GM23338 (cell line): ENCODE measurements at regions not wholly inside any gene's neighbourhood (a gene's known extent, or its start where the extent isn't known, plus 50 kb on each side); places are given as distances from the start of the nearest gene placed in this dataset.

ENCODE experiments used
- ATAC-seq: fragments of 200-7000 bp; cut with Tn5 transposase; 3 replicates; pipeline ENCODE4 v1.9.1; 2020
- DNase-seq: peaks from one replicate; pipeline ENCODE4 v3.0.0-alpha.2; 2015; ENCODE audit warnings: low spot score
- H2AFZ ChIP-seq: fragments of 200-600 bp; sonication (generic); 2 replicates; pipeline ENCODE4 v1.8.0; 2016; ENCODE audit warnings: antibody characterized with exemption, mild to moderate bottlenecking, moderate library complexity
- H3F3A ChIP-seq: fragments of 200-600 bp; sonication (generic); replicated peaks from 2 replicates; pipeline ENCODE4 v1.8.0; 2017; ENCODE audit warnings: antibody characterized with exemption, mixed run types, low read depth
- H3K27ac ChIP-seq: fragments of 200-600 bp; sonication (generic); 2 replicates; pipeline ENCODE4 v1.6.1; 2016; ENCODE audit warnings: low read depth
- H3K27me3 ChIP-seq: fragments of 200-600 bp; sonication (generic); 2 replicates; pipeline ENCODE4 v1.8.0; 2016; ENCODE audit warnings: mild to moderate bottlenecking, mixed run types, moderate library complexity; ENCODE audit not compliant: insufficient read depth
- H3K36me3 ChIP-seq: fragments of 200-600 bp; sonication (generic); 2 replicates; pipeline ENCODE4 v1.8.0; 2016; ENCODE audit warnings: mild to moderate bottlenecking; ENCODE audit not compliant: insufficient read depth
- H3K4me1 ChIP-seq: fragments of 200-600 bp; sonication (generic); 2 replicates; pipeline ENCODE4 v1.8.0; 2016; ENCODE audit warnings: mild to moderate bottlenecking, moderate library complexity; ENCODE audit not compliant: insufficient read depth
- H3K4me2 ChIP-seq: fragments of 200-600 bp; sonication (generic); 2 replicates; pipeline ENCODE4 v1.7.1; 2017; ENCODE audit warnings: mixed run types
- H3K4me3 ChIP-seq: fragments of 200-600 bp; sonication (generic); 2 replicates; pipeline ENCODE4 v1.6.1; 2016; ENCODE audit warnings: mixed run types
- H3K79me2 ChIP-seq: fragments of 200-600 bp; sonication (generic); replicated peaks from 2 replicates; pipeline ENCODE4 v1.8.0; 2017; ENCODE audit warnings: mild to moderate bottlenecking; ENCODE audit not compliant: insufficient read depth
- H3K9me2 ChIP-seq: fragments of 200-600 bp; sonication (generic); 2 replicates; pipeline ENCODE4 v1.8.0; 2017; ENCODE audit not compliant: insufficient read depth
- H4K20me1 ChIP-seq: fragments of 200-600 bp; sonication (generic); replicated peaks from 2 replicates; pipeline ENCODE4 v1.8.0; 2017; ENCODE audit warnings: mild to moderate bottlenecking; ENCODE audit not compliant: insufficient read depth
- H3K27ac Mint-ChIP-seq: 2 replicates; pipeline ENCODE4 v1.8.0; 2020; ENCODE audit warnings: inconsistent platforms, mild to moderate bottlenecking, moderate library complexity, mixed read lengths
- H3K27me3 Mint-ChIP-seq: 3 replicates; pipeline ENCODE4 v1.8.0; 2022; ENCODE audit warnings: low read depth, mild to moderate bottlenecking, moderate library complexity, mixed read lengths, inconsistent platforms; ENCODE audit not compliant: insufficient read depth, poor library complexity
- H3K36me3 Mint-ChIP-seq: 3 replicates; pipeline ENCODE4 v1.8.0; 2021; ENCODE audit warnings: low read depth, mild to moderate bottlenecking, inconsistent platforms, moderate library complexity, mixed read lengths
- H3K4me1 Mint-ChIP-seq: 3 replicates; pipeline ENCODE4 v1.8.0; 2020; ENCODE audit warnings: mild to moderate bottlenecking, inconsistent platforms, mixed read lengths
- H3K4me3 Mint-ChIP-seq: 3 replicates; pipeline ENCODE4 v1.8.0; 2021; ENCODE audit warnings: moderate library complexity, mild to moderate bottlenecking, inconsistent platforms, mixed read lengths
- H3K9me3 Mint-ChIP-seq: 3 replicates; pipeline ENCODE4 v1.8.0; 2020; ENCODE audit warnings: moderate library complexity, mild to moderate bottlenecking, inconsistent platforms, mixed read lengths
- ETS1 ChIP-seq: IDR thresholded peaks from 2 replicates; pipeline ENCODE4 v1.6.1; 2016; ENCODE audit warnings: antibody characterized with exemption
- EZH2phosphoT487 ChIP-seq: fragments of 200-600 bp; sonication (generic); IDR thresholded peaks from one replicate; pipeline ENCODE4 v1.8.1; 2018; ENCODE audit warnings: antibody characterized with exemption; ENCODE audit not compliant: unreplicated experiment
- JUNB ChIP-seq: IDR thresholded peaks from one replicate; pipeline ENCODE4 v1.6.1; 2016; ENCODE audit warnings: antibody characterized with exemption; ENCODE audit not compliant: unreplicated experiment
- NANOG ChIP-seq: IDR thresholded peaks from 2 replicates; pipeline ENCODE4 v1.6.1; 2016; ENCODE audit warnings: antibody characterized with exemption, borderline replicate concordance
- POLR2AphosphoS5 ChIP-seq: IDR thresholded peaks from 2 replicates; pipeline ENCODE4 v1.6.1; 2016; ENCODE audit warnings: antibody characterized with exemption, low read depth
- ZNF114 ChIP-seq: fragments of 250-450 bp; sonication (Bioruptor Pico); IDR thresholded peaks from 2 replicates; pipeline ENCODE4 v1.5.0; 2020; ENCODE audit warnings: mild to moderate bottlenecking, moderate library complexity
- ZNF331 ChIP-seq: fragments of 250-450 bp; sonication (Bioruptor Pico); IDR thresholded peaks from 2 replicates; pipeline ENCODE4 v1.5.0; 2020; ENCODE audit warnings: low read depth, mild to moderate bottlenecking, moderate library complexity
- TF ChIP-seq, protein P1 (sequence below), 2 experiments: fragments of 200-600 bp in 1 of 2; sonication (generic) in 1 of 2; conservative IDR thresholded peaks; 2 replicates each; pipeline versions ENCODE4 v1.5.1 to v1.6.1; 2016 to 2017; ENCODE audit warnings: antibody characterized with exemption in 2 of 2, low read depth in 2 of 2, mild to moderate bottlenecking in 2 of 2, moderate library complexity in 1 of 2
- TF ChIP-seq, protein P2 (sequence below): IDR thresholded peaks from one replicate; pipeline ENCODE4 v1.6.1; 2018; ENCODE audit warnings: antibody characterized with exemption; ENCODE audit not compliant: unreplicated experiment
- TF ChIP-seq, protein P3 (sequence below): fragments of 250-450 bp; sonication (Bioruptor Pico); IDR thresholded peaks from 2 replicates; pipeline ENCODE4 v1.5.0; 2020; ENCODE audit warnings: mild to moderate bottlenecking, moderate library complexity

DNA sequence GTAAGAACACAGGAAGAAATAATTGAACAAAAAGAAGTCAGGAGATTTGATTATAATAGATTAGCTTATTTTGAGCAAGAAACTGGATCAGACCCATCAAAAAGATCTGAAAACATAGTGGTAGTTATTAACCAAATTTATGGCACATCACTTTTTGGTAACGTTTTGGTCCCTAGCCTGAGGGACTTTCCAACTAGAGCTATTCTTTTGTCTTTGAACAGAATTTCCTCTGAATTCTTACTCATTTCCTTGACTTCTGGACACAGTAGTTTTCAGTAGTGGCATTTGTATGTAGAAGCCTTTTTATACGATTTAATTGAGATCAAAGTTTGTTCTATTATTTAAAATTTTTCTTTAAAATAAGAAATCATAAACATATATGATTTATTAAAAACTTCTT, 96.5 kb upstream of the PDGFD start (continued):
- TF ChIP-seq EZH2phosphoT487 (no peak), ZNF331 (CRISPR knock-in tag) (no peak), ETS1 (no peak), NANOG (no peak)
- TF ChIP-seq, protein P1, sequence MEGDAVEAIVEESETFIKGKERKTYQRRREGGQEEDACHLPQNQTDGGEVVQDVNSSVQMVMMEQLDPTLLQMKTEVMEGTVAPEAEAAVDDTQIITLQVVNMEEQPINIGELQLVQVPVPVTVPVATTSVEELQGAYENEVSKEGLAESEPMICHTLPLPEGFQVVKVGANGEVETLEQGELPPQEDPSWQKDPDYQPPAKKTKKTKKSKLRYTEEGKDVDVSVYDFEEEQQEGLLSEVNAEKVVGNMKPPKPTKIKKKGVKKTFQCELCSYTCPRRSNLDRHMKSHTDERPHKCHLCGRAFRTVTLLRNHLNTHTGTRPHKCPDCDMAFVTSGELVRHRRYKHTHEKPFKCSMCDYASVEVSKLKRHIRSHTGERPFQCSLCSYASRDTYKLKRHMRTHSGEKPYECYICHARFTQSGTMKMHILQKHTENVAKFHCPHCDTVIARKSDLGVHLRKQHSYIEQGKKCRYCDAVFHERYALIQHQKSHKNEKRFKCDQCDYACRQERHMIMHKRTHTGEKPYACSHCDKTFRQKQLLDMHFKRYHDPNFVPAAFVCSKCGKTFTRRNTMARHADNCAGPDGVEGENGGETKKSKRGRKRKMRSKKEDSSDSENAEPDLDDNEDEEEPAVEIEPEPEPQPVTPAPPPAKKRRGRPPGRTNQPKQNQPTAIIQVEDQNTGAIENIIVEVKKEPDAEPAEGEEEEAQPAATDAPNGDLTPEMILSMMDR (conservative IDR thresholded peaks at IDR 0.05; ENCODE audit: low read depth in 2 of 2): no peak

DNA sequence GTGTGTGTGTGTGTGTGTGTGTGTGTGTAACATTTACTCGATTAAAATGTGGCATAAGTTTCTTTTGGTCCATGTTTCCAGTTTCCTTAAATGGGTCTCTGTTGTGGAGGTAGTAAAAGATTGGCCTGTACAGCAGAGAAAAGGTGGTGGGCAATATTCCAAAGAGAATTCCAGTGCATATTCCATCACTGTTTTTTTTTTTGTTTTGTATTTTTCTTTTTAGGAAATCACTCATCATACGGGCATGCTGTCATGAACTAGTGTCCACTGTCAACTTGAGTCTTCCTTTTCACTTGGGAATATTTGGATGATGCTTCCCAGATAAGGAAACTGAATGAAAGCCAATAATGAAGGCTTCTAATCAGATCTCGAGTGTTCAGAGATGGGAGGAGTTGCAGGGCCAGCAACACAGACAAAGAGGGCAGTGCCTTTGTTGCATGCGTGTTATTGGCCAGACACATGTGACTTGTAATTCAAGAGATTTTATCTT, 95.2 kb upstream of the PDGFD start:
- H3K27me3 Mint-ChIP-seq: no peaks in the 10 kb centered on the region
- H3K4me2 ChIP-seq: no peak overlapping the region
- TF ChIP-seq ETS1 (no peak), JUNB (no peak), POLR2AphosphoS5 (no peak), ZNF114 (CRISPR knock-in tag) (no peak)
- TF ChIP-seq, protein P2, sequence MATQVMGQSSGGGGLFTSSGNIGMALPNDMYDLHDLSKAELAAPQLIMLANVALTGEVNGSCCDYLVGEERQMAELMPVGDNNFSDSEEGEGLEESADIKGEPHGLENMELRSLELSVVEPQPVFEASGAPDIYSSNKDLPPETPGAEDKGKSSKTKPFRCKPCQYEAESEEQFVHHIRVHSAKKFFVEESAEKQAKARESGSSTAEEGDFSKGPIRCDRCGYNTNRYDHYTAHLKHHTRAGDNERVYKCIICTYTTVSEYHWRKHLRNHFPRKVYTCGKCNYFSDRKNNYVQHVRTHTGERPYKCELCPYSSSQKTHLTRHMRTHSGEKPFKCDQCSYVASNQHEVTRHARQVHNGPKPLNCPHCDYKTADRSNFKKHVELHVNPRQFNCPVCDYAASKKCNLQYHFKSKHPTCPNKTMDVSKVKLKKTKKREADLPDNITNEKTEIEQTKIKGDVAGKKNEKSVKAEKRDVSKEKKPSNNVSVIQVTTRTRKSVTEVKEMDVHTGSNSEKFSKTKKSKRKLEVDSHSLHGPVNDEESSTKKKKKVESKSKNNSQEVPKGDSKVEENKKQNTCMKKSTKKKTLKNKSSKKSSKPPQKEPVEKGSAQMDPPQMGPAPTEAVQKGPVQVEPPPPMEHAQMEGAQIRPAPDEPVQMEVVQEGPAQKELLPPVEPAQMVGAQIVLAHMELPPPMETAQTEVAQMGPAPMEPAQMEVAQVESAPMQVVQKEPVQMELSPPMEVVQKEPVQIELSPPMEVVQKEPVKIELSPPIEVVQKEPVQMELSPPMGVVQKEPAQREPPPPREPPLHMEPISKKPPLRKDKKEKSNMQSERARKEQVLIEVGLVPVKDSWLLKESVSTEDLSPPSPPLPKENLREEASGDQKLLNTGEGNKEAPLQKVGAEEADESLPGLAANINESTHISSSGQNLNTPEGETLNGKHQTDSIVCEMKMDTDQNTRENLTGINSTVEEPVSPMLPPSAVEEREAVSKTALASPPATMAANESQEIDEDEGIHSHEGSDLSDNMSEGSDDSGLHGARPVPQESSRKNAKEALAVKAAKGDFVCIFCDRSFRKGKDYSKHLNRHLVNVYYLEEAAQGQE: no peak
- TF ChIP-seq, protein P3, sequence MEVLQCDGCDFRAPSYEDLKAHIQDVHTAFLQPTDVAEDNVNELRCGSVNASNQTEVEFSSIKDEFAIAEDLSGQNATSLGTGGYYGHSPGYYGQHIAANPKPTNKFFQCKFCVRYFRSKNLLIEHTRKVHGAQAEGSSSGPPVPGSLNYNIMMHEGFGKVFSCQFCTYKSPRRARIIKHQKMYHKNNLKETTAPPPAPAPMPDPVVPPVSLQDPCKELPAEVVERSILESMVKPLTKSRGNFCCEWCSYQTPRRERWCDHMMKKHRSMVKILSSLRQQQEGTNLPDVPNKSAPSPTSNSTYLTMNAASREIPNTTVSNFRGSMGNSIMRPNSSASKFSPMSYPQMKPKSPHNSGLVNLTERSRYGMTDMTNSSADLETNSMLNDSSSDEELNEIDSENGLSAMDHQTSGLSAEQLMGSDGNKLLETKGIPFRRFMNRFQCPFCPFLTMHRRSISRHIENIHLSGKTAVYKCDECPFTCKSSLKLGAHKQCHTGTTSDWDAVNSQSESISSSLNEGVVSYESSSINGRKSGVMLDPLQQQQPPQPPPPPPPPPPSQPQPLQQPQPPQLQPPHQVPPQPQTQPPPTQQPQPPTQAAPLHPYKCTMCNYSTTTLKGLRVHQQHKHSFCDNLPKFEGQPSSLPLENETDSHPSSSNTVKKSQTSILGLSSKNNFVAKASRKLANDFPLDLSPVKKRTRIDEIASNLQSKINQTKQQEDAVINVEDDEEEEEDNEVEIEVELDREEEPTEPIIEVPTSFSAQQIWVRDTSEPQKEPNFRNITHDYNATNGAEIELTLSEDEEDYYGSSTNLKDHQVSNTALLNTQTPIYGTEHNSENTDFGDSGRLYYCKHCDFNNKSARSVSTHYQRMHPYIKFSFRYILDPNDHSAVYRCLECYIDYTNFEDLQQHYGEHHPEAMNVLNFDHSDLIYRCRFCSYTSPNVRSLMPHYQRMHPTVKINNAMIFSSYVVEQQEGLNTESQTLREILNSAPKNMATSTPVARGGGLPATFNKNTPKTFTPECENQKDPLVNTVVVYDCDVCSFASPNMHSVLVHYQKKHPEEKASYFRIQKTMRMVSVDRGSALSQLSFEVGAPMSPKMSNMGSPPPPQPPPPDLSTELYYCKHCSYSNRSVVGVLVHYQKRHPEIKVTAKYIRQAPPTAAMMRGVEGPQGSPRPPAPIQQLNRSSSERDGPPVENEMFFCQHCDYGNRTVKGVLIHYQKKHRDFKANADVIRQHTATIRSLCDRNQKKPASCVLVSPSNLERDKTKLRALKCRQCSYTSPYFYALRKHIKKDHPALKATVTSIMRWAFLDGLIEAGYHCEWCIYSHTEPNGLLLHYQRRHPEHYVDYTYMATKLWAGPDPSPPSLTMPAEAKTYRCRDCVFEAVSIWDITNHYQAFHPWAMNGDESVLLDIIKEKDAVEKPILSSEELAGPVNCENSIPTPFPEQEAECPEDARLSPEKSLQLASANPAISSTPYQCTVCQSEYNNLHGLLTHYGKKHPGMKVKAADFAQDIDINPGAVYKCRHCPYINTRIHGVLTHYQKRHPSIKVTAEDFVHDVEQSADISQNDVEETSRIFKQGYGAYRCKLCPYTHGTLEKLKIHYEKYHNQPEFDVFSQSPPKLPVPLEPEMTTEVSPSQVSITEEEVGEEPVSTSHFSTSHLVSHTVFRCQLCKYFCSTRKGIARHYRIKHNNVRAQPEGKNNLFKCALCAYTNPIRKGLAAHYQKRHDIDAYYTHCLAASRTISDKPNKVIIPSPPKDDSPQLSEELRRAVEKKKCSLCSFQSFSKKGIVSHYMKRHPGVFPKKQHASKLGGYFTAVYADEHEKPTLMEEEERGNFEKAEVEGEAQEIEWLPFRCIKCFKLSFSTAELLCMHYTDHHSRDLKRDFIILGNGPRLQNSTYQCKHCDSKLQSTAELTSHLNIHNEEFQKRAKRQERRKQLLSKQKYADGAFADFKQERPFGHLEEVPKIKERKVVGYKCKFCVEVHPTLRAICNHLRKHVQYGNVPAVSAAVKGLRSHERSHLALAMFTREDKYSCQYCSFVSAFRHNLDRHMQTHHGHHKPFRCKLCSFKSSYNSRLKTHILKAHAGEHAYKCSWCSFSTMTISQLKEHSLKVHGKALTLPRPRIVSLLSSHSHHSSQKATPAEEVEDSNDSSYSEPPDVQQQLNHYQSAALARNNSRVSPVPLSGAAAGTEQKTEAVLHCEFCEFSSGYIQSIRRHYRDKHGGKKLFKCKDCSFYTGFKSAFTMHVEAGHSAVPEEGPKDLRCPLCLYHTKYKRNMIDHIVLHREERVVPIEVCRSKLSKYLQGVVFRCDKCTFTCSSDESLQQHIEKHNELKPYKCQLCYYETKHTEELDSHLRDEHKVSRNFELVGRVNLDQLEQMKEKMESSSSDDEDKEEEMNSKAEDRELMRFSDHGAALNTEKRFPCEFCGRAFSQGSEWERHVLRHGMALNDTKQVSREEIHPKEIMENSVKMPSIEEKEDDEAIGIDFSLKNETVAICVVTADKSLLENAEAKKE: no peak

More for the DNA sequence above, 95.2 kb upstream of the PDGFD start:
- Histone ChIP-seq H3F3A (no peaks in the 10 kb centered on the region), H3K79me2 (no peaks in the 10 kb centered on the region), H3K4me1 (no peaks in the 10 kb centered on the region), H3K36me3 (no peaks in the 10 kb centered on the region), H3K27ac (no peak overlapping the region), H2AFZ (peak overlapping the region; percentile 38; the same call in 1 of the 2 replicates), H3K27me3 (no peaks in the 10 kb centered on the region), H4K20me1 (no peaks in the 10 kb centered on the region), H3K4me3 (no peak overlapping the region), H3K9me2 (no peaks in the 10 kb centered on the region)
- no peak for ATAC-seq
- H3K4me3 Mint-ChIP-seq: no peak overlapping the region
- peaks cover 5% of the 10 kb centered on the region; the same call in 2 of the 3 replicates for H3K4me1 Mint-ChIP-seq
- no peak overlapping the region for H3K27ac Mint-ChIP-seq
- no peaks in the 10 kb centered on the region for H3K9me3 Mint-ChIP-seq
- no peak for DNase-seq
- no peaks in the 10 kb centered on the region for H3K36me3 Mint-ChIP-seq
